IPS-20b (cell line): ENCODE measurements at regions not wholly inside any gene's neighbourhood (a gene's known extent, or its start where the extent isn't known, plus 50 kb on each side); places are given as distances from the start of the nearest gene placed in this dataset.

Source experiments
- H3K27ac ChIP-seq: one replicate; pipeline ENCODE4 v1.5.1; 2013; ENCODE audit warnings: low read length
- H3K27me3 ChIP-seq: 2 replicates; pipeline ENCODE4 v1.6.1; 2013; ENCODE audit warnings: mild to moderate bottlenecking, low read length, inconsistent platforms; ENCODE audit not compliant: insufficient read depth
- H3K36me3 ChIP-seq: 2 replicates; pipeline ENCODE4 v1.6.1; 2013; ENCODE audit warnings: low read depth, mild to moderate bottlenecking, inconsistent platforms, low read length, moderate library complexity; ENCODE audit not compliant: insufficient read depth
- H3K4me1 ChIP-seq: 2 replicates; pipeline ENCODE4 v1.6.1; 2013; ENCODE audit warnings: mild to moderate bottlenecking, control low read depth, inconsistent platforms, low read length, moderate library complexity; ENCODE audit not compliant: insufficient read depth
- H3K4me3 ChIP-seq: 2 replicates; pipeline ENCODE4 v1.5.1; 2013; ENCODE audit warnings: mild to moderate bottlenecking, low read length, inconsistent platforms
- H3K9ac ChIP-seq: 2 replicates; pipeline ENCODE4 v1.6.1; 2013; ENCODE audit warnings: low read depth, mild to moderate bottlenecking, inconsistent platforms, low read length, moderate library complexity
- H3K9me3 ChIP-seq: 2 replicates; pipeline ENCODE4 v1.6.1; 2013; ENCODE audit warnings: mild to moderate bottlenecking, low read depth, low read length, inconsistent platforms; ENCODE audit not compliant: insufficient read depth

DNA sequence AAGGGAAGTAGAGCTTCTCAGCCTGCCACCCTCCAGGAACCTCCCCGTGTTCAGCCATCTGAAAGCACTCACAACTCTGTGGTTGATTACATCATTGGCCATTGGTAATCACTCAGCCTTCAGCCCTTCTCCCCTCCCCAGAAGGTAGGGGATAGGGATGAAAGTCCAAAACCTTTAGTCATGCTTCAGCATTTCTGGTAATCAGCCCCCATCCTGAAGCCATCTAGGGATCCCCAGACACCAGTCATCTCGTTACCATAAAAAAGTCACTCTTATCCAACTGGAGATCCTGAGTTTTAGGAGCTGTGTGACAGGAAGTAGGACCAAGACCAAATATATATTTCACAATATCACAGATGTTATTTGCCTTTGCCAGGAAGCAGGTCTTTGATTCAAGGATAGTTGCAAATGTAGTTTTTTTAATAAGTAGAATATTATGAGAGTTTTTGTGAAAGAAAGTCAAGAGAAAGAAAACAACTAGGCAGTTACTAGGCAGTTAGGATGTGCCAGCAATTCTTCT lies 364.6 kb upstream of the NOCT start:
- H3K9ac ChIP-seq: no peak overlapping the region
- no peak overlapping the region for H3K4me3 ChIP-seq
- no peaks in the 10 kb centered on the region for H3K27me3 ChIP-seq
- H3K36me3 ChIP-seq: no peaks in the 10 kb centered on the region
- no peaks in the 10 kb centered on the region for H3K9me3 ChIP-seq
- no peak overlapping the region for H3K27ac ChIP-seq
- H3K4me1 ChIP-seq: peaks cover 12% of the 10 kb centered on the region

DNA sequence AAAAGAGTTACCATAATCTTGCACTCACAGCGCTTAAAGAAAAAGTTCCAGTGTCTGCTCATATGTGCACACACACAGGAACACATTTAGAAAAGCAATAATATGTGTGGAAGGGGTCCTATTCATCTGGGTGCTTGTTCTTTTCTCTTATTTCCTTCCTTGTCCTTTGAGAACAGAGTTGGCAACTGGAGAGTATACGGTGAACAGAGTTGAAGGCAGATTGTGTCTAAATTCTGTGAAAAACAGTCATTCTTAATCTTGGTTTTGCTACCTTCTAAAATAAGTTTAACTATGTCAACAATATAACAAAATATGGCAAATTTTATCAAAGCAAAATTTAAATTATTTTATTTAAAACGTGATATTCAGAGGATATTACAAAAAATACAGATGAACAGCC lies 365.1 kb upstream of the NOCT start:
- Histone ChIP-seq H3K4me3 (no peak overlapping the region), H3K36me3 (no peaks in the 10 kb centered on the region), H3K9ac (no peak overlapping the region), H3K4me1 (peaks cover 12% of the 10 kb centered on the region), H3K27ac (no peak overlapping the region), H3K9me3 (no peaks in the 10 kb centered on the region), H3K27me3 (no peaks in the 10 kb centered on the region)

DNA sequence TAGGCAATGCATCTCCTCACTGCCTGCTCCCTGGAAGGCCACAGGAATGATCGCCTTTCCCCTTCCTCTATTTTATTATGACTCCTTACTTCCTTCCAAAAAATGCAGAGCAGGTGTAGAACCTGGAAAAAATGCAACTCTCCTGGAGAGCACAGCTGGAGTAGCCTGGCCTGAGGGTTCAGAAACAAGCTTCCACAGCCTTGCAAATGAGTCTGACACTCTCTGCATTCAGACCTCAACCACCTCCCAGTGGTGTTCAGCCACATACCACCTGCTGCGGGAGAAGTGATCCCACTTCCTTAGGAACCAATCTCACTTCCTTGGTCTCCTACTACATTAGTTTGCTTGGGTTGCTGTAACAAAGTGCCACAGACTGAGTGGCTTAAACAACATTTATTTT lies 368.1 kb upstream of the NOCT start:
- Histone ChIP-seq H3K9me3 (no peaks in the 10 kb centered on the region), H3K4me1 (peaks cover 16% of the 10 kb centered on the region), H3K27ac (no peak overlapping the region), H3K27me3 (no peaks in the 10 kb centered on the region), H3K4me3 (no peak overlapping the region), H3K36me3 (no peaks in the 10 kb centered on the region), H3K9ac (no peak overlapping the region)

DNA sequence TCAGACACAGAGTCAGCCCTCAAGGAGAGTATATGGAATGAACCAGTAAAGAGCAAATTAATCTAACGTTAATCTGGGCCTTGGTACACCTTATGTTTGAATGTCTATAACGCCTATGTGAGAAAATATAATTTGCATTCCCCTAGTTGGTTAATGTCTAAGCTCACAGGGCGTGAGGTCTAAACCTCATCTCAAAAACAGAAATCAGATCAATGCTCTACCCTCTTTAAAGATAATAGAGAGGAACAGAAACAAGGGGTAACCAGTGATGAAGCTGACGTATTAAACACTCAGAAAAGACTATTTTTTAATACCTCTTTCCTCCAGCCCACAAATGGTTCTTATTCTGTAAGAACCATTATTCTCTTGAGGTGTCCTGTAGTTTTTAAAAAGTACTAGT lies 369.2 kb upstream of the NOCT start:
- no peaks in the 10 kb centered on the region for H3K27me3 ChIP-seq
- no peaks in the 10 kb centered on the region for H3K9me3 ChIP-seq
- no peak overlapping the region for H3K27ac ChIP-seq
- H3K9ac ChIP-seq: no peak overlapping the region
- H3K4me3 ChIP-seq: no peak overlapping the region
- H3K36me3 ChIP-seq: no peaks in the 10 kb centered on the region
- peaks cover 16% of the 10 kb centered on the region for H3K4me1 ChIP-seq

DNA sequence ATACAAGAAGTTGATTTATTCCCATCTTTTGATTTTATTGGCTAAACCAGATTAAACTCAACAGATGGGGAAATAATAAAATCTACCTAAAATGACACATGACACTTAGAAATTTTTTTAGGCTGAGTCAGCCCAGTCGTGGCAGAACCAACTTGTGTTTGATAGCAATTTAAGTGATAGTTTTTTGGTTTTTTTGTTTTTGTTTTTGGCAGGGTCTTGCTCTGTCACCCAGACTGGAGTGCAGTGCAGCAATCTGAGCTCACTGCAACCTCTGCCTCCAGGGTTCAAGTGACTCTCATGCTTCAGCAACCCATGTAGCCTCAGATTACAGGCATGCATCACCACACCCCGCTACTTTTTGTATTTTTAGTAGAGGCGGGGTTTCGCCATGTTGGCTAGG lies 370.3 kb upstream of the NOCT start:
- no peak overlapping the region for H3K27ac ChIP-seq

DNA sequence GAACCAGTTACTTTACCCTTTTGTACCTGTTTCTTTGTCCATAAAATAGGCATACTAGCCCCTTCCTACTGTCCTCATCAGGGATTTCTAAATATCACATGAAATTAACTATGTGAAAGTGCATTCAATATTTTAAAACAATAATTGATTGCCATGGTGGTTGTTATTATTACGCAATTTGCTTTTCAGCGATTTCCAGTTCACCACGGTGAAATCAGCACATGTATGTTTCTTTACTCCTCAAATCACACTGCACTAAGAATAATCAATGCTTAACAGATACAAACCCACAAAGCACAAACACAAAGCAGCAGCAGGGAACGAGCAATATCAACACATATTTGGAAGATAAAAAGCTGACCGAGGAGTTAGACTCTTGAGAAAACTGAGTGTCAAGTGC lies 371.3 kb upstream of the NOCT start:
- Histone ChIP-seq H3K4me3 (no peak overlapping the region), H3K9ac (no peak overlapping the region), H3K36me3 (no peaks in the 10 kb centered on the region), H3K9me3 (no peaks in the 10 kb centered on the region), H3K27me3 (no peaks in the 10 kb centered on the region), H3K27ac (no peak overlapping the region), H3K4me1 (peaks cover 16% of the 10 kb centered on the region)

More for the DNA sequence above, 370.3 kb upstream of the NOCT start:
- Histone ChIP-seq H3K9ac (no peak overlapping the region), H3K27me3 (no peaks in the 10 kb centered on the region), H3K36me3 (no peaks in the 10 kb centered on the region), H3K4me1 (peaks cover 16% of the 10 kb centered on the region), H3K9me3 (no peaks in the 10 kb centered on the region), H3K4me3 (no peak overlapping the region)

DNA sequence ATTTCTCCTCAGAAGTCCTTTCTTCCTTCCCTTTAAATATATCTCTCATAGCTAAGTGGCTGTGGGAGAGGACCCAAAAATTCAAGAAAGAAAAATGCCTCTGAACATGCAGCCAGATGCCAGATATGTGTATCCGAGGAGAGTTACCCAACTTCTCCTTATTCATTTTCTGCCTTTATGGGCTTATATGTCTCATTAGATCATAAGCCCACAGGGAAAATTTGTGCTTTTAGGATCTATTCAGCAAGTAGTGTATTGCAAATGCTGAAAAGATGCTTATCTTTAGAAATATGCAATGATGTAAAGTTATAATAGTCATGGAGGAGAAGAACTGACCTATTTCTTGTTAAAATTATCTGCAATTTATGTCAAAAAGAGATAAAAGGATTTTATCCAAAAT lies 371.8 kb upstream of the NOCT start:
- H3K4me3 ChIP-seq: no peak overlapping the region
- H3K9ac ChIP-seq: no peak overlapping the region
- no peaks in the 10 kb centered on the region for H3K27me3 ChIP-seq
- H3K27ac ChIP-seq: no peak overlapping the region
- no peaks in the 10 kb centered on the region for H3K9me3 ChIP-seq
- H3K4me1 ChIP-seq: peaks cover 16% of the 10 kb centered on the region
- H3K36me3 ChIP-seq: no peaks in the 10 kb centered on the region

DNA sequence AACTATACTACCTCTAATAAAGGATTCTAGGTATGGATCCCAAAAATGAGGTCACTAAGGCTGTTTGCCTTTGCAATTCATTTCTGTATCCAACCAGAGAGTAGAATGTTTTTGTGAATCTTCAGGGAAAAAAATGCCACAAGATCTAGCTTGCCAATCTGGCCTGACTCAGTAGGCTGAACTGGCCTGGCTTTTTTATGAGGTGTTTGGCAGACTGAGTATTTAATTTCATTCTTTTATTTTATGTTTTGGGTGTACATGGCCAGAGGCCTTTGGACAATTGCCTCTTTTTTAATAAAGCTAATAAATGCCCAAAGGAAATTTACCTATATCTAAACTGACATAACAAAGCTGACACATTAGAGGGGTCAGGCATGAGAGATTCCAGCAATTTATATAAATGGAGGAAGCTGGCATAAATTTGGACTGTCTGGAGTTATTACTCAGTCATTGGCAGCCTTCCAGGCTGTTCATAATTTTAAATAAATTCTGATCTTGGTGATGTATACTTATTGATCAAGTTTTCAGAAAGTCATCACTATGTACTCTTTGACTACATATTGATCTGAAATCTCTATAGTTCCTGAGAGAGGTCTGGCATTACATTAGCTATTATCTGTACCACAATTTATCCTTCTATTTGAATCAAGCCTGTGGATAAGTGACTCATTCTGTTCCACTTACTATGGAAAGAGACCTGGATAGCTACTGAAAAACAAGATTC lies 376.4 kb upstream of the NOCT start:
- Histone ChIP-seq H3K4me3 (no peak overlapping the region), H3K4me1 (no peaks in the 10 kb centered on the region), H3K27ac (no peak overlapping the region), H3K27me3 (no peaks in the 10 kb centered on the region), H3K9ac (no peak overlapping the region), H3K9me3 (no peaks in the 10 kb centered on the region), H3K36me3 (no peaks in the 10 kb centered on the region)

DNA sequence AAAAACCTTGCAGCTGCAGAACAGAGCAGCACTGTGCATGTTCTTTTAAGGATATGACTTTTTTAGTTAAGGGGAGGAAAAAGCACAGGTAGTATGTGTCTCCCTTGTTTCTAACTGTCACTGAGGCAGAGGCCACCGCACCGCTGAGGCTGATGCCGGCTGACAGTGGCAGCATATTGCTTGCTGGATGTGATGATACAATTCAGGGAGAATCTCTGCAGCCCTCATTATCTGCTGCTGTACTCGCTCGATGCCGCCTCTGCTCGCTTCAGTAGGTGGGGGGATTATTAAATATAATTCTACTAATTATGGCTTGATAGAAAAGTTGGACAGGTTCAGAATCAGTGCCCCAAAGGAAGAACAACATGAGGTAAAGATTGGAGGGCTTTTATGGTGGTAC lies 378.8 kb upstream of the NOCT start:
- H3K27me3 ChIP-seq: no peaks in the 10 kb centered on the region
- no peaks in the 10 kb centered on the region for H3K9me3 ChIP-seq
- H3K36me3 ChIP-seq: no peaks in the 10 kb centered on the region
- no peaks in the 10 kb centered on the region for H3K4me1 ChIP-seq
- H3K4me3 ChIP-seq: no peak overlapping the region
- no peak overlapping the region for H3K27ac ChIP-seq
- no peak overlapping the region for H3K9ac ChIP-seq

DNA sequence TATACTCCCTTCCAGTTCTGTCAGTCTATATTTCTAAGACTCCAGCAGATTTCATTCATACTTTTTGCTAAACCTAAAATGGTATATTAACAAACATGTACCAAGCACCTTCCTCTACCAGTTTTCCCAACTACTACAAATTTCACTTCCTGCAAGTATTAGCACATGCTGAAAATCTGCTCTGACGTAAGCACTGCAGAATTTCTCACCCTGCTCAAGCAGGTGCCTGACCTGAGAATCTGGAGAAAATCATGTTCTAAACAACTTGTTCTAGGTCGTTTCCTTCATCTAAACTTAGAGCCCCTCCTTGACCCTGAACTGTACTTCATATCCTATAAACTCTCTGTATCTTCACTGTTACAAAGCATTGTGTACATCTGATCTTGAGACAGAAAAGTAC lies 380.7 kb upstream of the NOCT start:
- Histone ChIP-seq H3K36me3 (no peaks in the 10 kb centered on the region), H3K4me3 (no peak overlapping the region), H3K27ac (no peak overlapping the region), H3K9me3 (no peaks in the 10 kb centered on the region), H3K27me3 (no peaks in the 10 kb centered on the region), H3K4me1 (peaks cover 4% of the 10 kb centered on the region; the same call in 1 of the 2 replicates), H3K9ac (no peak overlapping the region)

DNA sequence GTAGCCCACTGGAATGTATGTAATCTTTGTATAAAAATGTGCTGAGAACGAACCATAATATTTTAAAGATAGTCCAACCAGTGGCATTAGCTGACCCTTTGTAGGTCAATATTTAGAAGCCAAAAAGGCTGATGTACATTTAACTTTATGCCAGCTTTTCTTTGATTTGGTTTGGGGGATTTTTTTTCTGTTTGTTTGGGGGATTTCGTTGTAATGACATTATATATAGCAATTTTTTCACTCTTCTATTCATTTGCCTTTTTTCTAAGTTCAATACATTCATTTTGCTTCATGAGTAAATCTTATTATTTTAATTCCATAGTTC lies 382.0 kb upstream of the NOCT start:
- Histone ChIP-seq H3K36me3 (no peaks in the 10 kb centered on the region), H3K4me3 (no peak overlapping the region), H3K27me3 (no peaks in the 10 kb centered on the region), H3K4me1 (peaks cover 4% of the 10 kb centered on the region; the same call in 1 of the 2 replicates), H3K9ac (no peak overlapping the region), H3K9me3 (no peaks in the 10 kb centered on the region), H3K27ac (no peak overlapping the region)

DNA sequence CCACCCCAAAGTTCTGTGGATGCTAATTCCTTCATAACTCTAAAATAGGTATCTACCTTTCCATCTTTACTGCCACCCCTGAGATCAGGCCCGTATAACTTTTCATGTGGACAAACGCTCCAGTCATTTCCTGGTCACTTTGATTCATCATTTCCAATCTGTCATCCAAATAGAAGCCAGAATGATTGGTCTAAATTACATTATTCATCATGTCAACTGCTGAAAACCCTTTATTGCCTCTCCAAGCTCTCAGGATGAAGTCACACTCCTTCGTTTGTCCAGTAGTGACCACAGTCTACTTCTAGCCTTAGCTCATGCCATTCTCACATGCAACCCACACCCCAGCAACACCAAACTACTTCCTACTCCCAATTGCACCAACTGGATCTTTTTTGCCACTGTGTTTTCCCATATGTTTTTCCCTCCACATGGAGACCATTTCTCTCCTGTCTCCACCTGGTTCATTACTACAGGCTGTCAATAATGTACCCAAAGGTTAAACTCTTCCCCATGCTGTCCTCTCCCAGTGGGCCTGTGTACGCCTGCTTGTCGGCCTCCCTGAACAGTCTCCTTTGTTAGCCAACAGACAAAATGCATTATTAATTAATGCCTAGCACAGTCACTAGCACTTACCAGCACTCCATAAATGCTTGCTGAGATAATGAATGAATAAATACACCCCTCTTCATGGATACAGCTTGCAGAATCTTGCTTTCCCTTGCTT lies 382.6 kb upstream of the NOCT start:
- H3K4me1 ChIP-seq: peaks cover 4% of the 10 kb centered on the region; the same call in 1 of the 2 replicates
- no peaks in the 10 kb centered on the region for H3K9me3 ChIP-seq
- no peaks in the 10 kb centered on the region for H3K27me3 ChIP-seq
- H3K9ac ChIP-seq: no peak overlapping the region
- no peak overlapping the region for H3K4me3 ChIP-seq
- no peaks in the 10 kb centered on the region for H3K36me3 ChIP-seq
- H3K27ac ChIP-seq: no peak overlapping the region
